Breast epithelium (tissue), 4 donors: ENCODE measurements at regions not wholly inside any gene's neighbourhood (a gene's known extent, or its start where the extent isn't known, plus 50 kb on each side); places are given as distances from the start of the nearest gene placed in this dataset.
"Not testable (repeated sequence)": the region's sequence is repeated elsewhere in the genome, so short reads cannot be mapped to it uniquely, and the experiment has no call there.

Experiments used
- DNase-seq, 2 donors: peaks; one replicate each; pipeline ENCODE4 v3.0.0-alpha.2; 2019; ENCODE audit warnings: low spot score in 2 of 2
- H3K27ac ChIP-seq, 2 donors: fragments of 200-600 bp; sonication (generic) in 1 of 2; one replicate each; pipeline ENCODE4 v1.5.1; 2016 to 2019; ENCODE audit warnings: mild to moderate bottlenecking in 1 of 2
- H3K27me3 ChIP-seq, 2 donors: fragments of 200-600 bp; sonication (generic) in 1 of 2; one replicate each; pipeline versions ENCODE4 v1.5.1 to v1.6.0; 2017 to 2019; ENCODE audit warnings: control low read depth in 1 of 2, mild to moderate bottlenecking in 1 of 2
- H3K36me3 ChIP-seq: fragments of 200-600 bp; one replicate; pipeline ENCODE4 v1.5.1; 2019
- H3K4me1 ChIP-seq, 2 donors: fragments of 200-600 bp; sonication (generic); one replicate each; pipeline ENCODE4 v1.5.1; 2016 to 2019; ENCODE audit warnings: control low read depth in 1 of 2
- H3K4me3 ChIP-seq, 3 donors: fragments of 200-600 bp; sonication (generic); 1 replicate in 2 of 3; 2 replicates in 1 of 3; pipeline ENCODE4 v1.5.1; 2016 to 2019; ENCODE audit warnings: mild to moderate bottlenecking in 3 of 3, moderate library complexity in 2 of 3
- H3K9me3 ChIP-seq, 2 donors: fragments of 200-600 bp; sonication (generic) in 1 of 2; one replicate each; pipeline ENCODE4 v1.5.1; 2016 to 2019; ENCODE audit warnings: control low read depth in 1 of 2
- CTCF ChIP-seq, 3 donors: fragments of 450-650 bp; IDR thresholded peaks; one replicate each; pipeline ENCODE4 v1.5.1; 2016 to 2017; ENCODE audit warnings: antibody characterized with exemption in 3 of 3, mild to moderate bottlenecking in 3 of 3, moderate library complexity in 3 of 3
- POLR2A ChIP-seq: fragments of 450-650 bp; IDR thresholded peaks from one replicate; pipeline ENCODE4 v1.6.1; 2016; ENCODE audit warnings: antibody characterized with exemption, mild to moderate bottlenecking, moderate library complexity
- POLR2AphosphoS5 ChIP-seq, 3 donors: sonication (generic); formaldehyde crosslinking; IDR thresholded peaks; one replicate each; pipeline ENCODE4 v1.6.1; 2017; ENCODE audit warnings: antibody characterized with exemption in 3 of 3
- intact Hi-C: fragments of 100-400 bp; cut with DNase I; formaldehyde crosslinking; loops from one replicate; pipeline ENCODE4 v1.15.1; 2023; ENCODE audit warnings: low total_unique reads

GRCh38 chrX:117607561-117607960, 509.0 kb downstream of the KLHL13 start:
- no peak for TF ChIP-seq CTCF (IDR thresholded peaks at IDR 0.05)
- no peak for TF ChIP-seq POLR2A
- no peak for TF ChIP-seq POLR2AphosphoS5 (IDR thresholded peaks at IDR 0.05)
- H3K9me3 ChIP-seq, result peaks cover 0 to 26% of the 10 kb centered on the region in 2 donors
- H3K27me3 ChIP-seq, result no peaks in the 10 kb centered on the region
- no peak overlapping the region for H3K4me3 ChIP-seq
- no peak overlapping the region for H3K27ac ChIP-seq
- H3K4me1 ChIP-seq, result no peaks in the 10 kb centered on the region
- intact Hi-C loops, result no loop called here
- no peaks in the 10 kb centered on the region for H3K36me3 ChIP-seq
- no peak for DNase-seq

GRCh38 chrX:117606101-117606500, 510.5 kb downstream of the KLHL13 start:
- H3K27me3 ChIP-seq, H3K36me3 ChIP-seq, H3K27ac ChIP-seq, H3K4me1 ChIP-seq, H3K4me3 ChIP-seq, intact Hi-C loops, DNase-seq: not testable (repeated sequence)
- peaks cover 2 to 28% of the 10 kb centered on the region in 2 donors for H3K9me3 ChIP-seq

GRCh38 chrX:117570160-117570559, 546.5 kb downstream of the KLHL13 start:
- H3K4me1 ChIP-seq, result no peaks in the 10 kb centered on the region
- H3K27ac ChIP-seq, result no peak overlapping the region
- TF ChIP-seq POLR2AphosphoS5 (IDR thresholded peaks at IDR 0.05) (no peak), POLR2A (no peak)
- H3K4me3 ChIP-seq, result no peak overlapping the region
- H3K9me3 ChIP-seq, result peaks cover 10 to 20% of the 10 kb centered on the region in 2 donors
- no peak for DNase-seq
- H3K36me3 ChIP-seq, result no peaks in the 10 kb centered on the region
- peaks cover 0 to 7% of the 10 kb centered on the region in 2 donors for H3K27me3 ChIP-seq
- intact Hi-C loops, result no loop called here

- H3K9me3 ChIP-seq, result peaks cover 11 to 27% of the 10 kb centered on the region in 2 donors
- no peak overlapping the region for H3K4me3 ChIP-seq
- H3K27me3 ChIP-seq, result peaks cover 0 to 7% of the 10 kb centered on the region in 2 donors
- no peaks in the 10 kb centered on the region for H3K36me3 ChIP-seq
- H3K4me1 ChIP-seq, result no peaks in the 10 kb centered on the region
- DNase-seq, result no peak
- intact Hi-C loops, result no loop called here
- H3K27ac ChIP-seq, result no peak overlapping the region
- TF ChIP-seq POLR2AphosphoS5 (IDR thresholded peaks at IDR 0.05) (no peak), CTCF (IDR thresholded peaks at IDR 0.05) (no peak), POLR2A (no peak)
These were observed 548.4 kb downstream of the KLHL13 start for GRCh38 chrX:117568238-117568637.

- no peaks in the 10 kb centered on the region for H3K36me3 ChIP-seq
- no peak overlapping the region for H3K27ac ChIP-seq
- intact Hi-C loops, result no loop called here
- H3K9me3 ChIP-seq, result no peaks in the 10 kb centered on the region
- no peak for DNase-seq
- H3K27me3 ChIP-seq, result peaks cover 0 to 10% of the 10 kb centered on the region in 2 donors
- H3K4me1 ChIP-seq, result no peaks in the 10 kb centered on the region
- TF ChIP-seq CTCF (IDR thresholded peaks at IDR 0.05), result no peak
- TF ChIP-seq POLR2AphosphoS5 (IDR thresholded peaks at IDR 0.05), result no peak
- TF ChIP-seq POLR2A, result no peak
- H3K4me3 ChIP-seq, result no peak overlapping the region
These were observed 572.7 kb downstream of the KLHL13 start for GRCh38 chrX:117543885-117544284.

GRCh38 chrX:117539090-117539418, 577.6 kb downstream of the KLHL13 start:
- DNase-seq, result no peak
- no peaks in the 10 kb centered on the region for H3K36me3 ChIP-seq
- H3K27ac ChIP-seq, result no peak overlapping the region
- intact Hi-C loops, result no loop called here
- H3K4me3 ChIP-seq, result no peak overlapping the region
- H3K27me3 ChIP-seq, result peaks cover 0 to 10% of the 10 kb centered on the region in 2 donors
- TF ChIP-seq POLR2A, result no peak
- TF ChIP-seq CTCF (IDR thresholded peaks at IDR 0.05), result no peak
- TF ChIP-seq POLR2AphosphoS5 (IDR thresholded peaks at IDR 0.05), result no peak
- H3K9me3 ChIP-seq, result no peaks in the 10 kb centered on the region
- no peaks in the 10 kb centered on the region for H3K4me1 ChIP-seq
